Common myeloid progenitor, CD34-positive (primary cell): ENCODE measurements at regions not wholly inside any gene's neighbourhood (a gene's known extent, or its start where the extent isn't known, plus 50 kb on each side); places are given as distances from the start of the nearest gene placed in this dataset.

Experiments
- CTCF ChIA-PET: fragments of 350-600 bp; sonication (Branson Sonifier 250); formaldehyde crosslinking; loops from one replicate; lab custom pipeline; 2021; ENCODE audit warnings: antibody characterized with exemption; lab: Charles Lee
- POLR2A ChIA-PET: fragments of 350-600 bp; sonication (Branson Sonifier 250); formaldehyde crosslinking; loops from one replicate; lab custom pipeline; 2021; ENCODE audit warnings: antibody characterized with exemption; lab: Charles Lee
- DNase-seq, 3 donors: peaks; one replicate each; pipeline versions ENCODE4 v3.0.0 to v3.0.0-alpha.2; 2013
- H3K27ac ChIP-seq, 2 experiments: 1 replicate in 1 of 2; 2 replicates in 1 of 2; pipeline ENCODE4 v1.7.0; 2013; ENCODE audit warnings: inconsistent platforms in 2 of 2, low read length in 2 of 2, mild to moderate bottlenecking in 2 of 2, low read depth in 1 of 2, moderate library complexity in 1 of 2; ENCODE audit not compliant: severe bottlenecking in 2 of 2, insufficient read depth in 1 of 2, poor library complexity in 1 of 2
- H3K27me3 ChIP-seq, 5 experiments: replicated peaks in 2 of 5; 1 replicate in 3 of 5; 2 replicates in 2 of 5; pipeline versions ENCODE4 v1.6.1 to v1.7.0; 2013; ENCODE audit warnings: low read length in 4 of 5, mild to moderate bottlenecking in 2 of 5, moderate library complexity in 2 of 5, inconsistent platforms in 1 of 5; ENCODE audit not compliant: insufficient read depth in 5 of 5, control insufficient read depth in 4 of 5
- H3K36me3 ChIP-seq, 4 experiments: 1 replicate in 2 of 4; 2 replicates in 2 of 4; pipeline versions ENCODE4 v1.6.1 to v1.7.0; 2013; ENCODE audit warnings: low read length in 3 of 4, control low read depth in 1 of 4, mild to moderate bottlenecking in 1 of 4; ENCODE audit not compliant: control insufficient read depth in 4 of 4, insufficient read depth in 4 of 4
- H3K4me1 ChIP-seq, 4 experiments: 1 replicate in 3 of 4; 2 replicates in 1 of 4; pipeline versions ENCODE4 v1.6.1 to v1.7.1; 2013; ENCODE audit warnings: low read length in 3 of 4, mild to moderate bottlenecking in 3 of 4, control low read depth in 1 of 4, inconsistent platforms in 1 of 4, moderate library complexity in 1 of 4; ENCODE audit not compliant: control insufficient read depth in 4 of 4, insufficient read depth in 4 of 4; ENCODE audit errors: control extremely low read depth in 1 of 4
- H3K4me3 ChIP-seq, 7 experiments: 1 replicate in 4 of 7; 2 replicates in 3 of 7; pipeline versions ENCODE4 v1.5.1 to v1.7.0; 2013; ENCODE audit warnings: mild to moderate bottlenecking in 7 of 7, low read length in 6 of 7, moderate library complexity in 6 of 7, inconsistent platforms in 2 of 7, low read depth in 2 of 7, control low read depth in 1 of 7; ENCODE audit not compliant: insufficient read depth in 4 of 7, control insufficient read depth in 1 of 7; ENCODE audit errors: extremely low read depth in 1 of 7
- H3K9me3 ChIP-seq, 5 experiments: 1 replicate in 4 of 5; 2 replicates in 1 of 5; pipeline versions ENCODE4 v1.6.1 to v1.7.1; 2013; ENCODE audit warnings: low read length in 4 of 5, mild to moderate bottlenecking in 2 of 5, inconsistent platforms in 1 of 5, low read depth in 1 of 5, moderate library complexity in 1 of 5; ENCODE audit not compliant: control insufficient read depth in 4 of 5, insufficient read depth in 2 of 5; ENCODE audit errors: control extremely low read depth in 1 of 5
- WGBS: methylation state at CpG from one replicate; pipeline ENCODE4 v1.1.5; 2013; ENCODE audit not compliant: insufficient coverage; 5-methylcytosine and 5-hydroxymethylcytosine counted together

- CTCF ChIA-PET: no interaction called here
- Histone ChIP-seq H3K27me3 (no peaks in the 10 kb centered on the region), H3K4me3 (no peak overlapping the region), H3K4me1 (no peaks in the 10 kb centered on the region), H3K9me3 (no peaks in the 10 kb centered on the region), H3K27ac (no peak overlapping the region), H3K36me3 (no peaks in the 10 kb centered on the region)
- POLR2A ChIA-PET: no interaction called here
- no peak for DNase-seq
- no CpG with 5 or more reads among the region's 3 CpGs for WGBS
Observed at GRCh38 chr3:162087361-162087760, 590.8 kb downstream of the OTOL1 start.

GRCh38 chr3:162092751-162093150, 596.1 kb downstream of the OTOL1 start:
- H3K9me3 ChIP-seq: no peaks in the 10 kb centered on the region
- POLR2A ChIA-PET: no interaction called here
- no CpG with 5 or more reads among the region's 3 CpGs for WGBS
- no peak overlapping the region for H3K27ac ChIP-seq
- H3K4me1 ChIP-seq: peaks cover 0 to 4% (median 0%) of the 10 kb centered on the region in 4 experiments
- H3K36me3 ChIP-seq: no peaks in the 10 kb centered on the region
- H3K27me3 ChIP-seq: no peaks in the 10 kb centered on the region
- CTCF ChIA-PET: no interaction called here
- no peak overlapping the region for H3K4me3 ChIP-seq
- peak in 2 of 3 donors; percentile 39 to 60 for DNase-seq

GRCh38 chr3:162094301-162094700, 597.7 kb downstream of the OTOL1 start:
- Histone ChIP-seq H3K4me1 (peaks cover 0 to 4% (median 0%) of the 10 kb centered on the region in 4 experiments), H3K27ac (no peak overlapping the region), H3K27me3 (no peaks in the 10 kb centered on the region), H3K9me3 (no peaks in the 10 kb centered on the region), H3K36me3 (no peaks in the 10 kb centered on the region), H3K4me3 (no peak overlapping the region)
- 63% methylated on average over 3 of the region's 3 CpGs for WGBS
- CTCF ChIA-PET: no interaction called here
- POLR2A ChIA-PET: no interaction called here
- peak in 2 of 3 donors; percentile 36 to 53 for DNase-seq

- Histone ChIP-seq H3K4me1 (peaks cover 0 to 4% (median 0%) of the 10 kb centered on the region in 4 experiments), H3K27ac (no peak overlapping the region), H3K27me3 (no peaks in the 10 kb centered on the region), H3K4me3 (no peak overlapping the region), H3K36me3 (no peaks in the 10 kb centered on the region), H3K9me3 (no peaks in the 10 kb centered on the region)
- DNase-seq: no peak
- WGBS: no CpG with 5 or more reads among the region's 2 CpGs
- CTCF ChIA-PET: interaction anchor here (0.6 kb wide), 1 partner anchor 367 kb away, joined by 4 read pairs; no protein-coding TSS in a partner anchor
- POLR2A ChIA-PET: no interaction called here
Observed at GRCh38 chr3:162096874-162097273, 600.3 kb downstream of the OTOL1 start.

GRCh38 chr3:162103808-162104207, 607.2 kb downstream of the OTOL1 start:
- WGBS: no CpG with 5 or more reads among the region's 1 CpG
- Histone ChIP-seq H3K27ac (no peak overlapping the region), H3K4me1 (no peaks in the 10 kb centered on the region), H3K36me3 (no peaks in the 10 kb centered on the region), H3K27me3 (no peaks in the 10 kb centered on the region), H3K9me3 (peaks cover 0 to 1% (median 0%) of the 10 kb centered on the region in 5 experiments), H3K4me3 (no peak overlapping the region)
- ChIA-PET POLR2A (no interaction called here), CTCF (no interaction called here)
- DNase-seq: no peak

GRCh38 chr3:162111861-162112260, 615.3 kb downstream of the OTOL1 start:
- no peak for DNase-seq
- H3K4me1 ChIP-seq: no peaks in the 10 kb centered on the region
- CTCF ChIA-PET: no interaction called here
- no peaks in the 10 kb centered on the region for H3K9me3 ChIP-seq
- no peak overlapping the region for H3K4me3 ChIP-seq
- no peak overlapping the region for H3K27ac ChIP-seq
- POLR2A ChIA-PET: no interaction called here
- no peaks in the 10 kb centered on the region for H3K27me3 ChIP-seq
- WGBS: 96% methylated on average over 3 of the region's 5 CpGs
- no peaks in the 10 kb centered on the region for H3K36me3 ChIP-seq

GRCh38 chr3:162112719-162113118, 616.1 kb downstream of the OTOL1 start:
- Histone ChIP-seq H3K27ac (no peak overlapping the region), H3K9me3 (no peaks in the 10 kb centered on the region), H3K4me3 (no peak overlapping the region), H3K27me3 (no peaks in the 10 kb centered on the region), H3K4me1 (no peaks in the 10 kb centered on the region), H3K36me3 (no peaks in the 10 kb centered on the region)
- no peak for DNase-seq
- ChIA-PET POLR2A (no interaction called here), CTCF (no interaction called here)
